Gastroesophageal sphincter (tissue), 3 donors: ENCODE measurements at regions not wholly inside any gene's neighbourhood (a gene's known extent, or its start where the extent isn't known, plus 50 kb on each side); places are given as distances from the start of the nearest gene placed in this dataset.

Experiments used
- CTCF ChIP-seq, 4 experiments: fragments of 200-600 bp in 2 of 4; fragments of 450-650 bp in 2 of 4; sonication (generic) in 1 of 4; IDR thresholded peaks; one replicate each; pipeline ENCODE4 v1.5.1; 2017 to 2019; ENCODE audit warnings: antibody characterized with exemption in 4 of 4, mild to moderate bottlenecking in 2 of 4, moderate library complexity in 2 of 4
- POLR2A ChIP-seq, 2 donors: fragments of 450-650 bp; IDR thresholded peaks; one replicate each; pipeline ENCODE4 v1.6.1; 2017; ENCODE audit warnings: antibody characterized with exemption in 2 of 2, mild to moderate bottlenecking in 2 of 2, moderate library complexity in 1 of 2

DNA sequence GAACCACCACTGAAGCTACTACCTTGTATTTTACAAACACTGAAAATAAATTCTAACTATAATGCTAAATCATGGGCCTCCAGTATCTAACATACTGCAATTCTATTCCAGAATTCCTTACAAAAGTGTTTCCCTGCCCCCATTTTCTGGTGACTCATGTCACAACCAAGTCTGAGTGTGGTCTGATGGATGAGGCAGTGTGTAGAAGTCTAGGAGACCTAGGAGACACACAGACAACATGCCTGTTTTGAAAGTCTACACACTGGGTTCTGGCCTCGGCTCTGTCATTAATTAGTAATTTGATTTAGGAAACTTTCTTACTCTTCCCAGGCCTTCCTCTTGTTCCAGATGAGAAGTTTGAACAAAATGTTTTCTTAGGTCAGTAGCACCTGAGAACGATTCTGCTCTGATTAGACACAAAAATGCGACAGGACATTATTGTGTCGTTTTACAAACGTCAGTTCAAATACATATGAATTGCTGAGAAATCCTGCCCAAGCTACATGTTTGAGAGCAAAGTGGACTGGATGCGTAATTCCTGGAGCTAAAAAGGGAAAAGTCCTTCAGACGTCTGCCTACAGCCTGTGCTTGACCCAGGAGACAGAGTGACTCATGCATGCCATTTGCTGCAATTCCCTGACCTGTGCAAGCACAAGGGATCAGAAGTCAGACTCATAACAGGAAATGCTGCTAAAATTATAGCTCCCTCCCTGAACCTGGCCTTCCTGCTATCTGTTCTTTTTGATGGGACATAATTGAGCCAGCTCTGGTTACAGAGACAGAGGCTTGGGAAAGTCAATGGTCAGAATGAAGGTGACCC lies 494.4 kb downstream of the SOX11 start:
- TF ChIP-seq CTCF (IDR thresholded peaks at IDR 0.05), result no peak
- TF ChIP-seq POLR2A (IDR thresholded peaks at IDR 0.05), result no peak
